HEK293 (cell line): ENCODE measurements at regions not wholly inside any gene's neighbourhood (a gene's known extent, or its start where the extent isn't known, plus 50 kb on each side); places are given as distances from the start of the nearest gene placed in this dataset.

Source experiments
- CTCF ChIP-seq: fragments of 450-650 bp; formaldehyde crosslinking; IDR thresholded peaks from 2 replicates; pipeline ENCODE4 v1.5.1; 2016; ENCODE audit warnings: missing biosample characterization, missing genetic modification characterization
- HOXC10 ChIP-seq: sonication (generic); formaldehyde crosslinking; IDR thresholded peaks from 2 replicates; pipeline ENCODE4 v1.8.1; 2023; ENCODE audit warnings: mild to moderate bottlenecking, missing genetic modification reagents
- PATZ1 ChIP-seq: fragments of 450-650 bp; formaldehyde crosslinking; IDR thresholded peaks from 2 replicates; pipeline ENCODE4 v1.5.1; 2016; ENCODE audit warnings: missing biosample characterization, missing genetic modification characterization
- ZBTB21 ChIP-seq: fragments of 450-650 bp; formaldehyde crosslinking; IDR thresholded peaks from 2 replicates; pipeline ENCODE4 v1.5.1; 2017; ENCODE audit warnings: missing biosample characterization, missing genetic modification characterization
- ZBTB8A ChIP-seq: fragments of 450-650 bp; formaldehyde crosslinking; IDR thresholded peaks from 2 replicates; pipeline ENCODE4 v1.5.1; 2016; ENCODE audit warnings: missing biosample characterization, missing genetic modification characterization
- ZNF121 ChIP-seq: fragments of 450-650 bp; formaldehyde crosslinking; IDR thresholded peaks from 2 replicates; pipeline ENCODE4 v1.5.1; 2016; ENCODE audit warnings: missing biosample characterization, missing genetic modification characterization
- ZNF184 ChIP-seq: fragments of 450-650 bp; IDR thresholded peaks from 2 replicates; pipeline ENCODE4 v1.5.1; 2018; ENCODE audit warnings: missing biosample characterization, mild to moderate bottlenecking, missing genetic modification characterization
- ZNF274 ChIP-seq, 2 experiments: fragments of 200-500 bp in 1 of 2; fragments of 450-650 bp in 1 of 2; sonication (Bioruptor generic) in 1 of 2; formaldehyde crosslinking in 1 of 2; IDR thresholded peaks; 2 replicates each; pipeline versions ENCODE4 v1.5.1 to v1.6.1; 2014 to 2016; ENCODE audit warnings: borderline replicate concordance in 1 of 2, inconsistent platforms in 1 of 2, low read length in 1 of 2, missing biosample characterization in 1 of 2, missing genetic modification characterization in 1 of 2
- ZNF510 ChIP-seq: fragments of 450-650 bp; formaldehyde crosslinking; IDR thresholded peaks from 2 replicates; pipeline ENCODE4 v1.5.1; 2018; ENCODE audit warnings: mild to moderate bottlenecking, missing genetic modification characterization, missing biosample characterization; ENCODE audit not compliant: insufficient replicate concordance
- ZNF623 ChIP-seq: fragments of 450-650 bp; formaldehyde crosslinking; IDR thresholded peaks from 2 replicates; pipeline ENCODE4 v1.5.1; 2016; ENCODE audit warnings: missing biosample characterization, missing genetic modification characterization

- no peak for TF ChIP-seq CTCF (tag by site-specific recombination)
- TF ChIP-seq ZBTB21 (tag by site-specific recombination) = no peak
- TF ChIP-seq ZNF121 = no peak
- no peak for TF ChIP-seq ZNF510 (tag by site-specific recombination)
- no peak for TF ChIP-seq ZNF274 (IDR thresholded peaks at IDR 0.05; ENCODE audit: low read length)
- TF ChIP-seq ZNF274 (tag by site-specific recombination; IDR thresholded peaks at IDR 0.05; ENCODE audit: borderline replicate concordance) = no peak
- TF ChIP-seq ZNF184 (tag by site-specific recombination) = no peak
- TF ChIP-seq ZBTB8A (tag by site-specific recombination) = no peak
- no peak for TF ChIP-seq ZNF623 (tag by site-specific recombination)
- TF ChIP-seq HOXC10 (CRISPR knock-in tag) = no peak
- no peak for TF ChIP-seq PATZ1 (tag by site-specific recombination)
Observed at GRCh38 chr2:67564076-67564475, 166.9 kb downstream of the ETAA1 start.
